NCI-H2171 treated with DMSO at 0.1 percent for 48 hours (cell line): ENCODE measurements at regions not wholly inside any gene's neighbourhood (a gene's known extent, or its start where the extent isn't known, plus 50 kb on each side); places are given as distances from the start of the nearest gene placed in this dataset.

Experiments
- DNase-seq: peaks from one replicate; lab custom pipeline; 2025; lab: John Stamatoyannopoulos, UW

GRCh38 chr2:200216310-200216709 is 90.2 kb upstream of the SPATS2L start:
- no peak for DNase-seq

GRCh38 chr2:200217320-200217719 is 89.2 kb upstream of the SPATS2L start:
- DNase-seq, result no peak

- peak; percentile 59 for DNase-seq
Observed at GRCh38 chr2:200218645-200219044, 87.8 kb upstream of the SPATS2L start.

- DNase-seq, result peak; percentile 86
Observed at GRCh38 chr2:200219309-200220113, 87.0 kb upstream of the SPATS2L start.

- no peak for DNase-seq
Observed at GRCh38 chr2:200220251-200220650, 86.2 kb upstream of the SPATS2L start.

GRCh38 chr2:200221055-200221955 is 85.2 kb upstream of the SPATS2L start:
- no peak for DNase-seq

- no peak for DNase-seq
Observed at GRCh38 chr2:200222791-200223190, 83.7 kb upstream of the SPATS2L start.

- no peak for DNase-seq
Observed at GRCh38 chr2:200223205-200223784, 83.2 kb upstream of the SPATS2L start.

GRCh38 chr2:200225951-200226350 is 80.5 kb upstream of the SPATS2L start:
- no peak for DNase-seq

- no peak for DNase-seq
Observed at GRCh38 chr2:200226451-200227426, 79.8 kb upstream of the SPATS2L start.

- DNase-seq, result no peak
Observed at GRCh38 chr2:200230716-200231115, 75.8 kb upstream of the SPATS2L start.

- DNase-seq, result no peak
Observed at GRCh38 chr2:200235533-200235932, 71.0 kb upstream of the SPATS2L start.

- no peak for DNase-seq
Observed at GRCh38 chr2:200239216-200239615, 67.3 kb upstream of the SPATS2L start.

- DNase-seq, result no peak
Observed at GRCh38 chr2:200242570-200242969, 63.9 kb upstream of the SPATS2L start.

- DNase-seq, result no peak
Observed at GRCh38 chr2:200243441-200243840, 63.1 kb upstream of the SPATS2L start.

- no peak for DNase-seq
Observed at GRCh38 chr2:200244111-200244510, 62.4 kb upstream of the SPATS2L start.

- DNase-seq, result no peak
Observed at GRCh38 chr2:200247494-200247893, 59.0 kb upstream of the SPATS2L start.

- no peak for DNase-seq
Observed at GRCh38 chr2:200252265-200253067, 54.0 kb upstream of the SPATS2L start.

GRCh38 chr2:200253639-200254038 is 52.9 kb upstream of the SPATS2L start:
- DNase-seq, result no peak

- no peak for DNase-seq
Observed at GRCh38 chr2:200254773-200255172, 51.7 kb upstream of the SPATS2L start.

- DNase-seq, result no peak
Observed at GRCh38 chr2:200255549-200255948, 50.9 kb upstream of the SPATS2L start.
